ENCODE measurements at regions not wholly inside any gene's neighbourhood (a gene's known extent, or its start where the extent isn't known, plus 50 kb on each side); places are given as distances from the start of the nearest gene placed in this dataset.

GRCh38 chr17:73921306-73921705 lies 277.1 kb upstream of the SDK2 start:
- no peak for TF ChIP-seq CTCF (IDR thresholded peaks at IDR 0.05)
- TF ChIP-seq POLR2AphosphoS5 (IDR thresholded peaks at IDR 0.05): no peak
- no peak for TF ChIP-seq EP300 (IDR thresholded peaks at IDR 0.05)
- TF ChIP-seq POLR2A (IDR thresholded peaks at IDR 0.05): no peak
